HG03280 (cell line): ENCODE measurements at regions not wholly inside any gene's neighbourhood (a gene's known extent, or its start where the extent isn't known, plus 50 kb on each side); places are given as distances from the start of the nearest gene placed in this dataset.

Experiments used
- ATAC-seq: cut with Tn5 transposase; IDR thresholded peaks from one replicate; pipeline ENCODE4 v1.9.1; 2021; ENCODE audit warnings: mild to moderate bottlenecking, moderate library complexity; ENCODE audit not compliant: unreplicated experiment

DNA sequence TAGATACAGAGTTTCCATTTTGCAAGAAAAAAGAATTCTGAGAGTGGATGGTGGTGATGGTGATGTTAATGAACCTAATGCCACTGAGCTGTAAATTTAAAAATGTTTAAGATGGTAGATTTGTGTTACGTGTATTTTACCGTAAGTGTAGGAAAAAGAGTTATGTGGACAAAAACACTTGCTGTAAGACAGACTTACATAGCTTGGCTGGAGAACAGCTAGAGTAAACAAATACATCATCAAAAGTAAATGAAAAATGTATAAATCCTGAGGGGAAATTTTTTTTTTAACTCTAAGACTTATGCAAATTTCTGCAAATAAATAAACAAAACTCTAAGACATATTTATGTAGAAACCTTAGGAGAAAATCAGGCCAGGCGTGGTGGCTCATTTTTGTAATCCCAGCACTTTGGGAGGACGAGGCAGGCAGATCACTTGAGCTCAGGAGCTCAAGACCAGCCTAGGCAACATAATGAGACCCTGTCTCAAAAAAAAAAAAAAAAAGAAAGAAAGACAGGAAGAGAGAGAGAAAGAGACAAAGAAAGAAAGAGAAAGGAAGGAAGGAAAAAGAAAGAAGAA lies 66.2 kb upstream of the CDK13 start:
- ATAC-seq = no peak

DNA sequence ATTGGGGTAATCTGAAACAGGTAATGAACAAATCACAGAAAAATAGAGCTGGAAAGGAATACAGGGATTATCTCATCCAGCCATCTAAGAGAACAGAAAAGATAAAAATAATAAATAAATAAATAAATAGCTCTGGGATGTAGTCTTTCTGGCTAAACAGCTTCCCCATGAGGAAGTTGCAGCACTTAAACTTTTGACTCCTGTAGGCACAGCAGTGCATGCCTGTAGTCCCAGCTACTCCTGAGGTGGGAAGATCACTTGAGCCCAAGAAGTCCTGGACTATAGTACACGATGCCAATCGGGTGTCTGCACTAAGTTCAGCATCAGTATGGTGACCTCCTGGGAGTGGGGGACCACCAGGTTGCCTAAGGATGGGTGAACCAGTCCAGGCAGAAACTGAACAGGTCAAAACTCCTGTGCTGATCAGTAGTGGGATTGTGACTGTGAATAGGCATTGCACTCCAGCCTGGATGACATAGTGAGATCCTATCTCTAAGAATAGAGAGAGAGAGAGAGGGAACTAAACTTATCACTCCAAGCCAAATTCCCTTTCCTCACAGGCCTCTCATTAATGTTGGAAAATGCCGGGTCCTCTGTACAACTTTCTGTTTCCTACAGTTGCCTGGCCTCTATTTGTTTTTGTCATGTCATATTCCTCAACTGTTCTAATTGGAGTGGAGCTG lies 61.7 kb upstream of the CDK13 start:
- ATAC-seq = no peak

DNA sequence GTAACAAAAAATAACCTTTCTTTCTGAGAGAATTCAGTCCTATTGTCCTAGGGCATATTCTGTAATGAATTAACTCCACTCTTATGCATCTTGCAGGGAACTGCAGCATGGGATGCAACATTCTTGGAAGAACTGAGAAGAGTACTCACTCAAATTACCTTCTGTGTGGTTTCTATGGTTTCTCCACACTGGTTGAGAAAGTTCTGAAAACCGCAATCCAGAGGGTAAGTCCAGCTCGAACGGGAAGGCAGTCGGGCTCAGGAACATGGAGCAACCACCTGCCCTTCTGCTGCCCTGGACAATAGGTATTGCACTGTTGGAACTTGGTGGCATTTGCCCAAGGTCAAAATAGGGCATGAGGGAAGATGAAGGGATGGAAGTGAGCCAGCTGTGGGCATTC lies 59.6 kb upstream of the CDK13 start:
- no peak for ATAC-seq

DNA sequence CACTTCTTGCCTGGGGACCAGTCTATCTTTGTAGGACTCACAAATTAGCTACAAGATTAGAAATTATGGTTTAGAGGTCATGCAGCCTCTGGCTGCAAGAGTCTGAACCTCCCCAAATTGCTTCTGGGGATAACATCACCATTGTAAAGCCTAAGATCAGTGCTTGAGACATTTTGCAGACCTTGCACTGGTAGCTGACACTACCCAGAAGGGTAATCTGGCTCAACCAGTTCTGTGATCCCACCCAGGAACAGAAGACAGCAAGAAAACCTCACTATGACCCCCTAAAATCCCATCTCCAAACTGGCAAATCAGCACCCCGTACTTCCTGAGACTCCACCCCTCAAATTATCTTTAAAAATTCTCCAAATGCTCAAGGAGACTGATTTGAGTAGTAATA lies 58.2 kb upstream of the CDK13 start:
- no peak for ATAC-seq

DNA sequence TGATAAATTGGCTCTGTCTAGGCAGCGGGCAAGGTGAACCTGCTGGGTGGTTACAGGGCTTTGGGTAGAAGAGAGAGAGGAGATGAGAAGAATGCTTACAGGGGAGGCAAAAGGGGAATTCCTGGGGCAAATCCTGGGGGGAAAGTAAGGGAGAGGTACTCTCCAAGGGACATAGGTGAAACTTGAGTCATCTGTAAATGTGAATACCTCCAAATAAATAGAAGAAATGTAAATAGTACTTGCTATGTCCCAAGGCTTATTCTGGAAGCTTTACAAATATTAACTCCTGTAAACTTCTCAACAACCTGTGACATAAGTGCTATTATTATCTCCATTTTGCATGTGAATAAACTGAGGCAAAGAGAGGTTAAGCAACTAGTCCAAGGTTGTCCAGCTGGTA lies 57.7 kb upstream of the CDK13 start:
- ATAC-seq = no peak

DNA sequence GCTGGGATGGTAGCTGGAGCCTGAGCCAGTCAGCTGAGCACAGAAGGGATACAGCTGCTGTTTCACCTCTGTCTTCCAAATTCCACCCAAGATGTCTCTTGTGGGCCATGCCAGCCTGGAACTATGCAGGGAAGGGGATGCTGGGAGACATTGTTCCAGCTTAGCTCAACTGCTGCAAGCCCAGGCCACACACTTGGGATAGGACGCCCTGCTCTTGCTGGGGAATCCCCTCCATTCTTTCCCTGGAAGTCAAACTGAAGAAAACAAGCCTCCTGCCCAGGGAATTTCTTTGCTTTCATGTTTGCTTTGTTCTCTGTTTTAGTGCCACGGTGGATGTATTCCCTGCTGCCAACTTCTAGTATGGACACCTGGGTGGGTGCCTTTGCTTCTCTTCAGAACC lies 55.2 kb upstream of the CDK13 start:
- no peak for ATAC-seq

DNA sequence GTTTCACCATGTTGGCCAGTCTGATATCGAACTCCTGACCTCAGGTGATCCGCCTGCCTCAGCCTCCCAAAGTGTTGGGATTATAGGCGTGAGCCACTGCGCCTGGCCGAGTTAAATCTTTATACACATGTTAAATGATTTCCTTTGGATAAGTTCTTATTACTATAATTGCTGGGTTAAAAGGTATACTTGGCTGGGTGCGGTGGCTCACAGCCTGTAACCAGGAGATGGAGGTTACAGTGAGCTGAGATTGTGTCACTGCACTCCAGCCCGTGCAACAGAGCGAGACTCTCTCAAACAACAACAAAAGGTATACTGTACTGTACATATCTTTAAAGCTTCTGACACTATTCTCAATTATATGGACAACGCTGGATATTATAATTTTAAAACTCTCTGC lies 53.2 kb upstream of the CDK13 start:
- no peak for ATAC-seq

DNA sequence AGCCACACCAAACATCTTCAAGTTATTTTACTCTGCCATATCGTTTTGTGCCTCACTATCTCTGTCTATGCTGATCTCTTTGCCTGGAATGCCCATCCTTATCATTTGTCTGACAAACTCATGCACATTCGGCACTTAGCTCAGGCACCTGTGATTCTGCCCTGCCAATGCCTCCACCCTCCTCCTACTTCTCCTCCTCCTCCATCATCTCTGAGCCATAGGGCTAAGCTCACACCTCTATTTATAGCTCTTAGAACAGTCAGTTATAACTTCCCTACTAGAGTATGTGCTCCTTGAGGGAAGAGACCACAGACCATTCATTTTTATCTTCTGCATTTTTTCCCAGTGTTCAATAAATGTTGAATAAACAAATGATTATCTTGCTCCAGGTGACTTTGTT lies 51.2 kb upstream of the CDK13 start:
- ATAC-seq = no peak
